ELF-1 (cell line): ENCODE measurements at regions not wholly inside any gene's neighbourhood (a gene's known extent, or its start where the extent isn't known, plus 50 kb on each side); places are given as distances from the start of the nearest gene placed in this dataset.

ENCODE experiments used
- DNase-seq: peaks from one replicate; pipeline ENCODE4 v3.0.0-alpha.2; 2016; ENCODE audit warnings: low read depth, low spot score

DNA sequence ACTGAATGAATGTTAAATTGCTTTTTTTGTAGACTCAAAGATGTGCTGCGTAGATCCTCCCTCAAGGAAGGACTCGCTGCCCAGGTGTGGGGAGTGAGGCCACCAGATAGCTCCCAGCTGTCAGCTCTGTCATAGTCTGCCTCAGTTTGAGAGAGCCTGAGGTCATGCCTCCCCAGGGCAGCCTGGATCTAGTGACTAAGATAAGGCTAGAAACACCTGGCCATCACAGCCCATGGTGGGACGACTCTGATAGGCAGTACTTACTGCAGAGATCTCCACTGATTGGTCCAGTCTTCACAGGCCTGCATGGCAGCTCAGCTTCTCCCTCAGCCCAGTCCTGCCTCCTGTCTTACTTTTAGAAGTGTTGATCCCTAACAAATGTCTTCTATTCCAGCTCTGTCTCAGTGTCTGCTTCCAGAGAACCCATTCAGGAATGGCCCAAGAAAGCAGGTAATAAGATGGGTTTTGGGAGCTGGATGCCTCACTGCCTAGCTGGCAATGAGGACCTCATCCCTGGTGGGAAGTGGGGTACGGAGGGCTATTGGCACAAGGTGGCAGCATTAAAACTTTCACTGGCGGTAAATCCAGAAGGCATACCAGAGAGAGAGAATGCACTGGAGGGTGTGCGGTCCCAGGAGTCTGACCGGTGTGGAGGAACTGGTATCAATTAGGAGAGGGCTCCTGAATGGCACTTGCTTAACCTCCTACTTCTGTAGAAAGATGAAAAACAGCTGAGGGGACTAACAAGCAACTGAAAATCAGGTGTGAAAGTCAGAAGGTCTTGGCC is 55.3 kb upstream of the GPR37L1 start:
- DNase-seq: peak; percentile 58

DNA sequence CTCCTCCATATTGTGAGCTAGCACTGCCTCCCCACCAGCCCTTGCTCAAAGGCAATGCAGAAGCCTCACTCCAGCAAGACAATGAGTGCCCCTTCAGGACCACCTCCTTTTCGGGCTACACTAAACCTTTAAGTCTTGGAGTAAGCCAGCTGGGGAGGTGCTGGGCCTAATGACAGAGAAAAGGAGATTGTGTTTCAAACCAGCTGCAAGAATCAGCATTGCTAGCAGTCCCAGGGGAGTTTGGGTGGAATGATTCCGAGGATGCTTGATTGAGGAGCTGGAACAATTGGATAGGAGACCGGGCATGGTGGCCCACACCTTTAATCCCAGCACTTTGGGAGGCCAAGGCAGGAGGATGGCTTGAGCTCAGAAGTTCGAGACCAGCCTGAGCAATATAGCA is 54.1 kb upstream of the GPR37L1 start:
- DNase-seq: no peak

- DNase-seq: no peak
Observed at GRCh38 chr1:202069662-202070061, 53.1 kb upstream of the GPR37L1 start.

GRCh38 chr1:202072211-202072765 is 50.4 kb upstream of the GPR37L1 start:
- no peak for DNase-seq
